Endothelial cell of umbilical vein (primary cell): ENCODE measurements at regions not wholly inside any gene's neighbourhood (a gene's known extent, or its start where the extent isn't known, plus 50 kb on each side); places are given as distances from the start of the nearest gene placed in this dataset.

Experiments used
- BruUV-seq: library from RNA; stranded (reverse); fragments of 400-500 nt; replicated peaks from 2 replicates; lab custom pipeline; 2021; lab: Mats Ljungman, UMichigan
- CTCF ChIA-PET: fragments of 300-600, 350-600 bp; sonication (Branson Sonifier 250); formaldehyde crosslinking; loops from one replicate; lab custom pipeline; 2021; ENCODE audit warnings: antibody characterized with exemption, inconsistent platforms; lab: Charles Lee
- POLR2A ChIA-PET: fragments of 300-600, 350-600 bp; sonication (Branson Sonifier 250); formaldehyde crosslinking; loops from one replicate; lab custom pipeline; 2021; ENCODE audit warnings: antibody characterized with exemption, inconsistent platforms; lab: Charles Lee
- DNase-seq: peaks from one replicate; pipeline ENCODE4 v3.0.0-alpha.2; 2011; ENCODE audit warnings: low read depth, low spot score
- FAIRE-seq: peaks from 2 replicates; lab custom pipeline; 2011; peaks lifted over from hg19 to GRCh38; lab: Jason Lieb, UNC
- H2AFZ ChIP-seq: 2 replicates; pipeline ENCODE4 v1.6.0; 2012; ENCODE audit warnings: low read depth, low read length, control low read depth, inconsistent platforms
- H3K27ac ChIP-seq: 2 replicates; pipeline ENCODE4 v1.5.1; 2011; ENCODE audit warnings: low read depth, mild to moderate bottlenecking, control low read depth, low read length, moderate library complexity; ENCODE audit not compliant: insufficient read depth
- H3K27me3 ChIP-seq, 2 experiments: 2 replicates each; pipeline versions ENCODE4 v1.6.0 to v1.6.1; 2011; ENCODE audit warnings: low read length in 2 of 2, mixed read lengths in 1 of 2; ENCODE audit not compliant: control insufficient read depth in 2 of 2, insufficient read depth in 2 of 2
- H3K36me3 ChIP-seq, 2 experiments: 2 replicates in 1 of 2; 3 replicates in 1 of 2; pipeline ENCODE4 v1.5.1; 2011; ENCODE audit warnings: low read length in 2 of 2, mild to moderate bottlenecking in 1 of 2, moderate library complexity in 1 of 2; ENCODE audit not compliant: control insufficient read depth in 2 of 2, insufficient read depth in 2 of 2; ENCODE audit errors: extremely low read depth in 1 of 2
- H3K4me1 ChIP-seq: 3 replicates; pipeline ENCODE4 v1.5.1; 2011; ENCODE audit warnings: mild to moderate bottlenecking, low read length; ENCODE audit not compliant: control insufficient read depth, insufficient read depth; ENCODE audit errors: extremely low read depth
- H3K4me2 ChIP-seq: 2 replicates; pipeline ENCODE4 v1.6.1; 2011; ENCODE audit warnings: low read length, control low read depth, mixed read lengths; ENCODE audit not compliant: insufficient read depth
- H3K4me3 ChIP-seq, 3 experiments: fragments of 200-600 bp in 1 of 3; sonication (generic), shearing (Covaris generic) in 1 of 3; replicated peaks in 1 of 3; 2 replicates each; pipeline ENCODE4 v1.5.1; 2011 to 2016; ENCODE audit warnings: control low read depth in 3 of 3, low read length in 3 of 3, mild to moderate bottlenecking in 2 of 3, inconsistent platforms in 1 of 3, low read depth in 1 of 3, moderate library complexity in 1 of 3; ENCODE audit not compliant: insufficient read depth in 1 of 3
- H3K79me2 ChIP-seq: 2 replicates; pipeline ENCODE4 v1.6.0; 2012; ENCODE audit warnings: low read length, inconsistent platforms; ENCODE audit not compliant: control insufficient read depth, insufficient read depth
- H3K9ac ChIP-seq: replicated peaks from 2 replicates; pipeline ENCODE3; 2011; ENCODE audit warnings: low read length, control low read depth; ENCODE audit not compliant: insufficient read depth; ENCODE audit errors: extremely low read depth
- H3K9me1 ChIP-seq: replicated peaks from 3 replicates; pipeline ENCODE4 v1.6.0; 2011; ENCODE audit warnings: mild to moderate bottlenecking, low read length; ENCODE audit not compliant: control insufficient read depth, insufficient read depth; ENCODE audit errors: extremely low read depth
- H3K9me3 ChIP-seq: replicated peaks from 2 replicates; pipeline ENCODE4 v1.5.1; 2012; ENCODE audit warnings: low read length, inconsistent platforms; ENCODE audit not compliant: control insufficient read depth, insufficient read depth
- H4K20me1 ChIP-seq: replicated peaks from 2 replicates; pipeline ENCODE3; 2011; ENCODE audit warnings: mild to moderate bottlenecking, low read length; ENCODE audit not compliant: control insufficient read depth, insufficient read depth; ENCODE audit errors: extremely low read depth
- EZH2 ChIP-seq: IDR thresholded peaks from 2 replicates; pipeline ENCODE4 v1.6.1; 2012; ENCODE audit warnings: borderline replicate concordance, low read depth, mild to moderate bottlenecking, moderate library complexity, low read length, inconsistent platforms; ENCODE audit not compliant: severe bottlenecking
- FOS ChIP-seq: IDR thresholded peaks from 2 replicates; pipeline ENCODE4 v1.6.1; 2011; ENCODE audit warnings: mild to moderate bottlenecking, low read length, moderate library complexity, borderline replicate concordance; ENCODE audit not compliant: insufficient read depth
- GATA2 ChIP-seq: IDR thresholded peaks from 2 replicates; pipeline ENCODE4 v1.7.0; 2011; ENCODE audit warnings: low read depth, mild to moderate bottlenecking, moderate library complexity, mixed read lengths, low read length; ENCODE audit not compliant: insufficient read length, insufficient read depth
- JUN ChIP-seq: IDR thresholded peaks from 2 replicates; pipeline ENCODE4 v1.6.1; 2011; ENCODE audit warnings: borderline replicate concordance, low read depth; ENCODE audit not compliant: insufficient read length, insufficient read depth
- MYC ChIP-seq: IDR thresholded peaks from one replicate; pipeline ENCODE4 v1.6.1; 2011; ENCODE audit warnings: mild to moderate bottlenecking, low read depth, low read length
- POLR2A ChIP-seq: IDR thresholded peaks from 2 replicates; pipeline ENCODE4 v1.6.1; 2012; ENCODE audit warnings: low read depth, mild to moderate bottlenecking, control low read depth, low read length
- POLR2AphosphoS5 ChIP-seq: IDR thresholded peaks from 2 replicates; pipeline ENCODE4 v1.6.1; 2012; ENCODE audit warnings: low read depth, mild to moderate bottlenecking, control low read depth, low read length, moderate library complexity; ENCODE audit not compliant: insufficient read depth
- dilution Hi-C: fragments of 300-500 bp; cut with MboI; formaldehyde crosslinking; loops from one replicate; pipeline ENCODE4 v1.15.0; 2019; ENCODE audit warnings: low sequenced_read_pairs; ENCODE audit not compliant: extremely low pct_ligation_motif_present
- intact Hi-C: fragments of 100-400 bp; cut with micrococcal nuclease; formaldehyde crosslinking; loops from one replicate; pipeline ENCODE4 v1.10.0; 2022
- TF ChIP-seq, protein P1 (sequence below), 2 donors: IDR thresholded peaks; 1 replicate in 1 of 2; 2 replicates in 1 of 2; pipeline ENCODE4 v1.5.1; 2011; ENCODE audit warnings: low read length in 2 of 2, mild to moderate bottlenecking in 2 of 2, moderate library complexity in 2 of 2, control low read depth in 1 of 2, inconsistent platforms in 1 of 2, low read depth in 1 of 2; ENCODE audit not compliant: insufficient read depth in 1 of 2; ENCODE audit errors: extremely low read depth in 1 of 2
- TF ChIP-seq, protein P2 (sequence below): IDR thresholded peaks from 2 replicates; pipeline ENCODE4 v1.6.1; 2011; ENCODE audit not compliant: insufficient read depth, insufficient read length

DNA sequence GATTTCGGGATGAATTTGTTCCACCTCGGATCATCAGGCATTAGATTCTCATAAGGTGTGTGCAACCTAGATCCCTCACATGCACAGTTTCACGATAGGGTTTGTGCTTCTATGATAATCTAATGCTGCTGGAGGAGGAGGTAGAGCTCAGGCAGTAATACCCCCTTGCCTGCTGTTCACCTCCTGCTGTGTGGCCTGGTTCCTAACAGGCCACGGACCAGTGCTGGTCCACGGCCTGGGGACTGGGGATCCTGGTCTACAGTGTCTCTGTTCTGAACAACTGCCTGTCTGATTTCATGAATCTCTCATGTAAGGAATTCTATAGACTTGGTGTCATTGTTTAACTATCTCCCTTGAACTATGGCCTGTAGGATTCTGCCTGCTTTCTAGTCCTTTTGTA is 269.9 kb downstream of the SPRY1 start:
- ChIA-PET CTCF (no interaction called here), POLR2A (no interaction called here)
- Histone ChIP-seq H4K20me1 (no peaks in the 10 kb centered on the region), H3K9me1 (no peaks in the 10 kb centered on the region), H3K9me3 (no peaks in the 10 kb centered on the region), H3K36me3 (no peaks in the 10 kb centered on the region), H3K27ac (no peak overlapping the region), H3K27me3 (no peaks in the 10 kb centered on the region), H2AFZ (no peak overlapping the region), H3K4me3 (no peak overlapping the region), H3K9ac (no peak overlapping the region), H3K79me2 (no peaks in the 10 kb centered on the region), H3K4me1 (no peaks in the 10 kb centered on the region), H3K4me2 (no peak overlapping the region)
- no peak for DNase-seq
- TF ChIP-seq FOS (no peak), JUN (no peak), POLR2A (no peak), POLR2AphosphoS5 (no peak), GATA2 (no peak), MYC (no peak), EZH2 (no peak)
- TF ChIP-seq, protein P1, sequence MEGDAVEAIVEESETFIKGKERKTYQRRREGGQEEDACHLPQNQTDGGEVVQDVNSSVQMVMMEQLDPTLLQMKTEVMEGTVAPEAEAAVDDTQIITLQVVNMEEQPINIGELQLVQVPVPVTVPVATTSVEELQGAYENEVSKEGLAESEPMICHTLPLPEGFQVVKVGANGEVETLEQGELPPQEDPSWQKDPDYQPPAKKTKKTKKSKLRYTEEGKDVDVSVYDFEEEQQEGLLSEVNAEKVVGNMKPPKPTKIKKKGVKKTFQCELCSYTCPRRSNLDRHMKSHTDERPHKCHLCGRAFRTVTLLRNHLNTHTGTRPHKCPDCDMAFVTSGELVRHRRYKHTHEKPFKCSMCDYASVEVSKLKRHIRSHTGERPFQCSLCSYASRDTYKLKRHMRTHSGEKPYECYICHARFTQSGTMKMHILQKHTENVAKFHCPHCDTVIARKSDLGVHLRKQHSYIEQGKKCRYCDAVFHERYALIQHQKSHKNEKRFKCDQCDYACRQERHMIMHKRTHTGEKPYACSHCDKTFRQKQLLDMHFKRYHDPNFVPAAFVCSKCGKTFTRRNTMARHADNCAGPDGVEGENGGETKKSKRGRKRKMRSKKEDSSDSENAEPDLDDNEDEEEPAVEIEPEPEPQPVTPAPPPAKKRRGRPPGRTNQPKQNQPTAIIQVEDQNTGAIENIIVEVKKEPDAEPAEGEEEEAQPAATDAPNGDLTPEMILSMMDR (IDR thresholded peaks at IDR 0.05; ENCODE audit: extremely low read depth in 1 of 2, insufficient read depth in 1 of 2, low read depth in 1 of 2, low read length in 2 of 2) = no peak
- TF ChIP-seq, protein P2, sequence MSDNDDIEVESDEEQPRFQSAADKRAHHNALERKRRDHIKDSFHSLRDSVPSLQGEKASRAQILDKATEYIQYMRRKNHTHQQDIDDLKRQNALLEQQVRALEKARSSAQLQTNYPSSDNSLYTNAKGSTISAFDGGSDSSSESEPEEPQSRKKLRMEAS = no peak
- intact Hi-C loops (no loop called here), dilution Hi-C loops (no loop called here)
- BruUV-seq = no TSS peak
- no peak for FAIRE-seq
